Upper lobe of left lung (tissue), 6 donors: ENCODE measurements at regions not wholly inside any gene's neighbourhood (a gene's known extent, or its start where the extent isn't known, plus 50 kb on each side); places are given as distances from the start of the nearest gene placed in this dataset.
A peak's percentile ranks its signal among the peaks of the same experiment; 100 is the strongest.

Source experiments
- ATAC-seq, 2 donors: fragments of 200-7000 bp; cut with Tn5 transposase; one replicate each; pipeline ENCODE4 v1.9.1; 2022; ENCODE audit warnings: mild to moderate bottlenecking in 2 of 2, moderate library complexity in 2 of 2; ENCODE audit not compliant: low FRiP score in 2 of 2
- DNase-seq, 2 donors: peaks; one replicate each; pipeline ENCODE4 v3.0.0-alpha.2; 2019 to 2020
- H3K27ac ChIP-seq, 4 donors: fragments of 200-600 bp; sonication (generic); one replicate each; pipeline ENCODE4 v1.5.1; 2016 to 2019
- H3K27me3 ChIP-seq, 4 donors: fragments of 200-600 bp; sonication (generic); one replicate each; pipeline ENCODE4 v1.5.1; 2017 to 2019
- H3K36me3 ChIP-seq, 4 donors: fragments of 200-600 bp; sonication (generic); one replicate each; pipeline ENCODE4 v1.5.1; 2016 to 2019
- H3K4me1 ChIP-seq, 4 donors: fragments of 200-600 bp; sonication (generic); one replicate each; pipeline ENCODE4 v1.5.1; 2018 to 2019
- H3K4me3 ChIP-seq, 4 donors: fragments of 200-600 bp; sonication (generic); one replicate each; pipeline ENCODE4 v1.5.1; 2017 to 2019; ENCODE audit warnings: mild to moderate bottlenecking in 2 of 4, moderate library complexity in 1 of 4
- H3K9me3 ChIP-seq, 4 donors: fragments of 200-600 bp; sonication (generic); one replicate each; pipeline ENCODE4 v1.5.1; 2018 to 2019
- EP300 ChIP-seq, 4 donors: sonication (generic); formaldehyde crosslinking; IDR thresholded peaks; one replicate each; pipeline ENCODE4 v1.5.1; 2017; ENCODE audit warnings: antibody characterized with exemption in 4 of 4, control low read depth in 2 of 4
- POLR2A ChIP-seq, 4 donors: fragments of 450-650 bp; IDR thresholded peaks; one replicate each; pipeline ENCODE4 v1.5.1; 2016 to 2017; ENCODE audit warnings: antibody characterized with exemption in 4 of 4, mild to moderate bottlenecking in 2 of 4
- POLR2AphosphoS5 ChIP-seq, 2 donors: sonication (generic); formaldehyde crosslinking; IDR thresholded peaks; one replicate each; pipeline ENCODE4 v1.5.1; 2017; ENCODE audit warnings: antibody characterized with exemption in 2 of 2
- WGBS, 2 donors: methylation state at CpG; one replicate each; pipeline ENCODE4 v1.1.5; 2017 to 2018; 5-methylcytosine and 5-hydroxymethylcytosine counted together
- TF ChIP-seq, protein P1 (sequence below), 6 experiments: fragments of 450-650 bp in 4 of 6; fragments of 200-600 bp in 2 of 6; sonication (generic) in 2 of 6; IDR thresholded peaks; one replicate each; pipeline ENCODE4 v1.5.1; 2016 to 2019; ENCODE audit warnings: antibody characterized with exemption in 6 of 6
- donor health status: DM: no; HTN: no; CAD: no; lungs with moderate emphysema.
- donor health status: DM: no; HTN: yes; CAD: no; lungs with severe emphysema.

DNA sequence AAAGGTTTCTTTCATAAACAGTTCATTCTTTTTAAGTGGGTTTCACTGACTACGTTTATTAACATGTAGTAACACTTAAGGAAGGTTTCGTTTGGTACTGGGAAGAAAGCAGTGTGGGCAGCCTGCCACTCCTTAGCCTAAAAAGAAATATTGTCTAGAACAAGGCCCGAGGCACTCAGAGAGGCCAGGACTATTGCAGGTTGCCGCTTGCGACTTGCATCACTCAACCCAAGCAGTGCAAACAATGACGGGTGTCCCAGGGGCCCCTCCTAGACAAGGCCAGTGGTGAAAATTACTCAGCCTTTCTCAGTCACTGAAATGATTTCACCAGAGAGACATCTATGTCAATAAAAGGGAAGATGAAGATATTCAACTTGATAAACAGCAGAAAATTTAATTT lies 243.9 kb downstream of the SNX13 start:
- Histone ChIP-seq H3K4me3 (no peak overlapping the region), H3K9me3 (peaks cover 11 to 23% (median 18%) of the 10 kb centered on the region in 4 donors), H3K36me3 (no peaks in the 10 kb centered on the region), H3K27ac (no peak overlapping the region), H3K4me1 (peaks cover 0 to 3% (median 0%) of the 10 kb centered on the region in 4 donors), H3K27me3 (no peaks in the 10 kb centered on the region)
- DNase-seq (peak in 1 of 2 donors; percentile 51), ATAC-seq (peak; percentile 80 to 94)
- no peak for TF ChIP-seq POLR2A (IDR thresholded peaks at IDR 0.05)
- TF ChIP-seq, protein P1, sequence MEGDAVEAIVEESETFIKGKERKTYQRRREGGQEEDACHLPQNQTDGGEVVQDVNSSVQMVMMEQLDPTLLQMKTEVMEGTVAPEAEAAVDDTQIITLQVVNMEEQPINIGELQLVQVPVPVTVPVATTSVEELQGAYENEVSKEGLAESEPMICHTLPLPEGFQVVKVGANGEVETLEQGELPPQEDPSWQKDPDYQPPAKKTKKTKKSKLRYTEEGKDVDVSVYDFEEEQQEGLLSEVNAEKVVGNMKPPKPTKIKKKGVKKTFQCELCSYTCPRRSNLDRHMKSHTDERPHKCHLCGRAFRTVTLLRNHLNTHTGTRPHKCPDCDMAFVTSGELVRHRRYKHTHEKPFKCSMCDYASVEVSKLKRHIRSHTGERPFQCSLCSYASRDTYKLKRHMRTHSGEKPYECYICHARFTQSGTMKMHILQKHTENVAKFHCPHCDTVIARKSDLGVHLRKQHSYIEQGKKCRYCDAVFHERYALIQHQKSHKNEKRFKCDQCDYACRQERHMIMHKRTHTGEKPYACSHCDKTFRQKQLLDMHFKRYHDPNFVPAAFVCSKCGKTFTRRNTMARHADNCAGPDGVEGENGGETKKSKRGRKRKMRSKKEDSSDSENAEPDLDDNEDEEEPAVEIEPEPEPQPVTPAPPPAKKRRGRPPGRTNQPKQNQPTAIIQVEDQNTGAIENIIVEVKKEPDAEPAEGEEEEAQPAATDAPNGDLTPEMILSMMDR (IDR thresholded peaks at IDR 0.05): no peak
- no peak for TF ChIP-seq EP300 (IDR thresholded peaks at IDR 0.05)
- no peak for TF ChIP-seq POLR2AphosphoS5 (IDR thresholded peaks at IDR 0.05)
- 53 to 57% methylated on average over 6 of the region's 6 CpGs for WGBS, 2 donors

DNA sequence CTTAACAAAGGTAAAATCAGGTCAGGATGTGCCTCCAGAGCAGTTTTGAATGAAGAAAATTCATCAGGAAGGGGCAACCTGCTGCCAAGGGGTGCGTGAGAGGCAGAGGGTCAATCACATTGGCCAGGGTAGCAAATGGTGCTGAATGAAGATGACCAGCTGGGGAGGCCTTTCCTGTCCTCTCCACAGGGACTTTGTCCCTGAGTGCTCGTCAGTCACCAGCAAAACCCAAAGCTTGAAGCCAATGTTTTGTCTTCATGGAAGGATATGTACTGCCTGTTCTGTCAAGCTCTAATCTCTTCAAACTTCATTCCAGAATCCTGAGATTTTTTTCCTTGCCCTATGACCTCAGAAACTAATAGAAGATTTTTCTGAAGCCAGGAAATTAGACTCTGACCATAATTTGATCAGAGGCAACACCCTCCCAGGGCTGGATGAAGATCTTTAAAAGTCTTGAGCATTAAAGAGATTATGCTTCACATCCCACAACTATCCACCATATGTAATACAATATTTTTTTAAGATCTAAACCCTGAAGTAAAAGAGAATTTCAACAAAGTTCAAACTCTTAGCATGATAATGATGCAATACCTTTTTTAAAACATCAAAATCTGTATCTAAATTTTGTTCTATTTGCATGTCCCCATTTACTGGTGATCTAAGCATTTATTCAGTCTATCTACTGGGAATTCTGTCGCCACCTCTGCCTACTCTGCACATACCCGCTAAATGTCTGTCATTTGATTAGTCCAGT lies 243.0 kb downstream of the SNX13 start:
- no peak for DNase-seq
- ATAC-seq: peak in 1 of 2 donors; percentile 30
- no peaks in the 10 kb centered on the region for H3K36me3 ChIP-seq
- peaks cover 11 to 23% (median 18%) of the 10 kb centered on the region in 4 donors for H3K9me3 ChIP-seq
- no peaks in the 10 kb centered on the region for H3K27me3 ChIP-seq
- no peak overlapping the region for H3K27ac ChIP-seq
- H3K4me1 ChIP-seq: peaks cover 0 to 3% (median 0%) of the 10 kb centered on the region in 4 donors
- WGBS, 2 donors: 85 to 89% methylated on average over 4 of the region's 4 CpGs
- H3K4me3 ChIP-seq: no peak overlapping the region
- TF ChIP-seq POLR2AphosphoS5 (IDR thresholded peaks at IDR 0.05) (no peak), EP300 (IDR thresholded peaks at IDR 0.05) (no peak), POLR2A (IDR thresholded peaks at IDR 0.05) (no peak)
- TF ChIP-seq, protein P1 (IDR thresholded peaks at IDR 0.05): no peak

DNA sequence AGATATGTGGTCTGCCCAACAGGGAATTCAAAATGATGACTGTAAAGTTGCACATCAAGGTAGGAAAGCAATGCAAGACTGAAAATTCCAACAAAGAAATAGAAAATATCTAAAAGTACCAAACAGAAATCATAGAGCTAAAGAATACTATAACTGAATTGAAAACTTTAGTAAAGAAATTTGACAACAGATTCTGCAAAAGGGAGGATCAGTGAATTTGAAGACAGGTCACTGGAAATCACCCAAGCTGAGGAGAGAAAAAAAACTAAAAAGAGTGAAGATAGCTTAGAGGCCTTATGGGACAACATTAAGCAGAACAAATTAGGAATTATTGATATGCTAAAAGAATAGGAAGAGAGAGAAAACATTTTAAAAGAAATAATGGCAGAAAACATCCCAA lies 240.6 kb downstream of the SNX13 start:
- TF ChIP-seq EP300 (IDR thresholded peaks at IDR 0.05) (no peak), POLR2AphosphoS5 (IDR thresholded peaks at IDR 0.05) (no peak), POLR2A (IDR thresholded peaks at IDR 0.05) (no peak)
- DNase-seq (no peak), ATAC-seq (no peak)
- peaks cover 0 to 3% (median 0%) of the 10 kb centered on the region in 4 donors for H3K4me1 ChIP-seq
- no peak overlapping the region for H3K4me3 ChIP-seq
- no peaks in the 10 kb centered on the region for H3K36me3 ChIP-seq
- H3K9me3 ChIP-seq: peaks cover 11 to 23% (median 18%) of the 10 kb centered on the region in 4 donors
- no peaks in the 10 kb centered on the region for H3K27me3 ChIP-seq
- no peak overlapping the region for H3K27ac ChIP-seq

DNA sequence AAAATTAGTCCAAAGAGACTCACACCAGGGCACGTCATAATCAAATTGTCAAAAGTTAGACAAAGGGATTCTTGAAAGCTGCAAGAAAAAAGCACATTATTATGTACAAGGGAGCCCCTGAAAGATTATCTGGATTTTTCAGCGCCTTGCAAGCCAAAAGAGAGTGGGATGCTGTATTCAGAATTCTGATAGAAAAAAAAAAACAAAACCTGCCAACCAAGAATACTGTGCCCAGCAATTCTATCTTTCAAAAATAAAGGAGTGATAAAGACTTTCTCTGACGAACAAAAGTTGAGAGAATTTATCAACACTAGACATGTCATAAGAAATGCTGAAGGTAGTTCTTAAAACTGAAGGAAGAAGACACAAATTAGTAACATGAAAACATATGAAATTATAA lies 240.2 kb downstream of the SNX13 start:
- no peak for DNase-seq
- ATAC-seq: no peak
- Histone ChIP-seq H3K36me3 (no peaks in the 10 kb centered on the region), H3K27me3 (no peaks in the 10 kb centered on the region), H3K27ac (no peak overlapping the region), H3K4me3 (no peak overlapping the region), H3K4me1 (peaks cover 0 to 3% (median 0%) of the 10 kb centered on the region in 4 donors), H3K9me3 (peaks cover 11 to 23% (median 18%) of the 10 kb centered on the region in 4 donors)
- TF ChIP-seq EP300 (IDR thresholded peaks at IDR 0.05) (no peak), POLR2A (IDR thresholded peaks at IDR 0.05) (no peak), POLR2AphosphoS5 (IDR thresholded peaks at IDR 0.05) (no peak)
- TF ChIP-seq, protein P1 (IDR thresholded peaks at IDR 0.05): no peak
- 76 to 95% methylated on average over 3 of the region's 3 CpGs for WGBS, 2 donors

DNA sequence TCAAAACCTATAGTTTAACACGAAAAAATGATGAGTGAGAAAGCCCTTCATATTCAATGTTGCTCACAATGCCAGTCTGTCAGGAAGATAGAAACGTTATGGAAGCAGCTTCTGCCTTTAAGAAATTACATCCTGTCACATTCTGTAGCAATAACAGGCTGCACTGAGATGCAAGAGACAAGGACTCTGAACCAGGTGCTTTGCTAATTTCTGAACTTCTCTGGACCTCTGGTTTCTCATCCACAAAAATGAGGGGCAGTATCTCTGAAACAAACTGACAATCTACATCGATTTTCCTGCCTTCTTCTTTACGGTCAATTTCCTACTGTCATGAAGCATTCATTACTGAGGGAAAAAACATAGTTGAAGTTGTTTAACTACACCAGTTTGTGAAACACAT lies 234.0 kb downstream of the SNX13 start:
- no peak for ATAC-seq
- Histone ChIP-seq H3K27me3 (no peaks in the 10 kb centered on the region), H3K4me1 (no peaks in the 10 kb centered on the region), H3K27ac (no peak overlapping the region), H3K4me3 (no peak overlapping the region), H3K36me3 (no peaks in the 10 kb centered on the region), H3K9me3 (no peaks in the 10 kb centered on the region)
- TF ChIP-seq POLR2A (IDR thresholded peaks at IDR 0.05): no peak
- TF ChIP-seq, protein P1 (IDR thresholded peaks at IDR 0.05): no peak
- no peak for TF ChIP-seq EP300 (IDR thresholded peaks at IDR 0.05)
- TF ChIP-seq POLR2AphosphoS5 (IDR thresholded peaks at IDR 0.05): no peak
- 55% methylated on average over 4 of the region's 4 CpGs for WGBS, 2 donors
- no peak for DNase-seq
